HCT116 (cell line): ENCODE measurements at regions not wholly inside any gene's neighbourhood (a gene's known extent, or its start where the extent isn't known, plus 50 kb on each side); places are given as distances from the start of the nearest gene placed in this dataset.

Experiments
- ATAC-seq: fragments of 200-7000 bp; cut with Tn5 transposase; 2 replicates; pipeline ENCODE4 v1.9.1; 2020; ENCODE audit warnings: mild to moderate bottlenecking, moderate library complexity
- BruUV-seq: library from RNA; stranded (reverse); fragments of 400-500 nt; replicated peaks from 2 replicates; lab custom pipeline; 2021; lab: Mats Ljungman, UMichigan
- CTCF ChIA-PET: fragments of 300-600 bp; sonication (Branson Sonifier 250); formaldehyde crosslinking; loops from one replicate; lab custom pipeline; 2021; ENCODE audit warnings: antibody characterized with exemption; lab: Charles Lee
- POLR2A ChIA-PET: fragments of 300-600, 350-600 bp; sonication (Branson Sonifier 250); formaldehyde crosslinking; loops from one replicate; lab custom pipeline; 2021; ENCODE audit warnings: antibody characterized with exemption; lab: Charles Lee
- RAD21 ChIA-PET, 2 experiments: fragments of 300-600 bp; sonication (Branson Sonifier 250); formaldehyde crosslinking; loops; one replicate each; lab custom pipeline; 2023; ENCODE audit warnings: low total read pairs in 2 of 2; ENCODE audit not compliant: uncharacterized antibody in 2 of 2, unreplicated experiment in 2 of 2, low non-redundant PET in 1 of 2; lab: Charles Lee
- DNase-seq: peaks from one replicate; pipeline ENCODE4 v3.0.0-alpha.2; 2010; ENCODE audit warnings: low read depth, low spot score
- H2AFZ ChIP-seq: fragments of 200-600 bp; shearing (Covaris generic), sonication (generic); 2 replicates; pipeline ENCODE4 v1.6.1; 2017; ENCODE audit warnings: low read depth, mixed run types, mixed read lengths, antibody characterized with exemption, low read length; ENCODE audit not compliant: poor library complexity, severe bottlenecking
- H3K27ac ChIP-seq: 2 replicates; pipeline ENCODE4 v1.5.1; 2012; ENCODE audit warnings: low read depth, low read length
- H3K27me3 ChIP-seq: fragments of 200-600 bp; sonication (generic); 2 replicates; pipeline ENCODE4 v1.6.1; 2016; ENCODE audit warnings: mixed run types, low read length, mixed read lengths; ENCODE audit not compliant: insufficient read depth
- H3K36me3 ChIP-seq, 2 experiments: fragments of 200-500 bp in 1 of 2; fragments of 200-600 bp in 1 of 2; sonication (Bioruptor generic) in 1 of 2; sonication (generic) in 1 of 2; 2 replicates each; pipeline versions ENCODE4 v1.5.1 to v1.6.1; 2014 to 2016; ENCODE audit warnings: low read length in 2 of 2, inconsistent platforms in 1 of 2, mixed read lengths in 1 of 2, mixed run types in 1 of 2; ENCODE audit not compliant: insufficient read depth in 2 of 2, control insufficient read depth in 1 of 2
- H3K4me1 ChIP-seq, 2 experiments: fragments of 200-600 bp in 1 of 2; sonication (generic) in 1 of 2; 2 replicates each; pipeline versions ENCODE4 v1.5.1 to v1.6.1; 2012 to 2017; ENCODE audit warnings: low read length in 2 of 2, inconsistent platforms in 1 of 2, mild to moderate bottlenecking in 1 of 2, mixed read lengths in 1 of 2, mixed run types in 1 of 2, moderate library complexity in 1 of 2; ENCODE audit not compliant: insufficient read depth in 2 of 2, control insufficient read depth in 1 of 2
- H3K4me2 ChIP-seq: fragments of 200-600 bp; sonication (generic); 2 replicates; pipeline ENCODE4 v1.6.1; 2017; ENCODE audit warnings: mixed run types, low read length, mixed read lengths
- H3K4me3 ChIP-seq, 2 experiments: fragments of 200-600 bp in 1 of 2; sonication (generic) in 1 of 2; replicated peaks in 1 of 2; 2 replicates each; pipeline ENCODE4 v1.5.1; 2011 to 2016; ENCODE audit warnings: low read length in 2 of 2, control low read depth in 1 of 2, low read depth in 1 of 2, mild to moderate bottlenecking in 1 of 2, mixed read lengths in 1 of 2, mixed run types in 1 of 2
- H3K79me2 ChIP-seq: fragments of 200-600 bp; sonication (generic); 2 replicates; pipeline ENCODE4 v1.6.1; 2017; ENCODE audit warnings: mild to moderate bottlenecking, mixed run types, low read length, moderate library complexity, mixed read lengths; ENCODE audit not compliant: insufficient read depth
- H3K9ac ChIP-seq: fragments of 200-600 bp; sonication (generic); 2 replicates; pipeline ENCODE4 v1.6.1; 2016; ENCODE audit warnings: low read length, mixed read lengths
- H3K9me2 ChIP-seq: fragments of 200-600 bp; sonication (generic), shearing (Covaris generic); 2 replicates; pipeline ENCODE4 v1.6.1; 2017; ENCODE audit warnings: mixed run types, mild to moderate bottlenecking, moderate library complexity; ENCODE audit not compliant: insufficient read depth
- H3K9me3 ChIP-seq, 2 experiments: fragments of 200-500 bp in 1 of 2; fragments of 200-600 bp in 1 of 2; sonication (Bioruptor generic) in 1 of 2; sonication (generic) in 1 of 2; 2 replicates each; pipeline ENCODE4 v1.6.1; 2014 to 2017; ENCODE audit warnings: low read length in 2 of 2, mixed read lengths in 2 of 2, inconsistent platforms in 1 of 2, low read depth in 1 of 2, mild to moderate bottlenecking in 1 of 2, mixed run types in 1 of 2, moderate library complexity in 1 of 2; ENCODE audit not compliant: control insufficient read depth in 1 of 2, insufficient read depth in 1 of 2
- H4K20me1 ChIP-seq: fragments of 200-600 bp; sonication (generic), shearing (Covaris generic); 2 replicates; pipeline ENCODE4 v1.6.1; 2017; ENCODE audit warnings: mixed run types, mild to moderate bottlenecking, moderate library complexity; ENCODE audit not compliant: insufficient read depth
- ATF3 ChIP-seq: IDR thresholded peaks from 2 replicates; pipeline ENCODE4 v1.6.1; 2012
- CBX3 ChIP-seq: IDR thresholded peaks from 2 replicates; pipeline ENCODE4 v1.6.1; 2012; ENCODE audit warnings: low read depth
- EZH2 ChIP-seq: fragments of 200-600 bp; sonication (generic); IDR thresholded peaks from 2 replicates; pipeline ENCODE4 v1.6.1; 2017; ENCODE audit warnings: antibody characterized with exemption, mixed run types
- EZH2phosphoT487 ChIP-seq: fragments of 200-600 bp; IDR thresholded peaks from 2 replicates; pipeline ENCODE4 v1.6.1; 2018; ENCODE audit warnings: antibody characterized with exemption, borderline replicate concordance
- FOSL1 ChIP-seq: IDR thresholded peaks from 2 replicates; pipeline ENCODE4 v1.6.1; 2012; ENCODE audit warnings: low read depth
- JUND ChIP-seq: IDR thresholded peaks from 2 replicates; pipeline ENCODE4 v1.6.1; 2012
- MAX ChIP-seq: IDR thresholded peaks from 2 replicates; pipeline ENCODE4 v1.6.1; 2012
- POLR2AphosphoS5 ChIP-seq: IDR thresholded peaks from 2 replicates; pipeline ENCODE4 v1.6.1; 2011; ENCODE audit warnings: mild to moderate bottlenecking, low read depth, low read length, moderate library complexity
- RAD21 ChIP-seq: IDR thresholded peaks from 2 replicates; pipeline ENCODE4 v1.6.1; 2012; ENCODE audit warnings: low read depth, mild to moderate bottlenecking
- REST ChIP-seq: IDR thresholded peaks from 2 replicates; pipeline ENCODE4 v1.6.1; 2012; ENCODE audit warnings: low read depth
- ZBTB33 ChIP-seq: IDR thresholded peaks from 2 replicates; pipeline ENCODE4 v1.6.1; 2011; ENCODE audit warnings: mild to moderate bottlenecking, low read length, moderate library complexity; ENCODE audit not compliant: insufficient replicate concordance; ENCODE audit errors: extremely low read depth
- ZFX ChIP-seq: fragments of 450-650 bp; IDR thresholded peaks from 2 replicates; pipeline ENCODE4 v1.6.1; 2017
- intact Hi-C: fragments of 100-400 bp; cut with micrococcal nuclease; formaldehyde crosslinking; loops from 2 replicates; pipeline ENCODE4 v1.10.0; 2022

DNA sequence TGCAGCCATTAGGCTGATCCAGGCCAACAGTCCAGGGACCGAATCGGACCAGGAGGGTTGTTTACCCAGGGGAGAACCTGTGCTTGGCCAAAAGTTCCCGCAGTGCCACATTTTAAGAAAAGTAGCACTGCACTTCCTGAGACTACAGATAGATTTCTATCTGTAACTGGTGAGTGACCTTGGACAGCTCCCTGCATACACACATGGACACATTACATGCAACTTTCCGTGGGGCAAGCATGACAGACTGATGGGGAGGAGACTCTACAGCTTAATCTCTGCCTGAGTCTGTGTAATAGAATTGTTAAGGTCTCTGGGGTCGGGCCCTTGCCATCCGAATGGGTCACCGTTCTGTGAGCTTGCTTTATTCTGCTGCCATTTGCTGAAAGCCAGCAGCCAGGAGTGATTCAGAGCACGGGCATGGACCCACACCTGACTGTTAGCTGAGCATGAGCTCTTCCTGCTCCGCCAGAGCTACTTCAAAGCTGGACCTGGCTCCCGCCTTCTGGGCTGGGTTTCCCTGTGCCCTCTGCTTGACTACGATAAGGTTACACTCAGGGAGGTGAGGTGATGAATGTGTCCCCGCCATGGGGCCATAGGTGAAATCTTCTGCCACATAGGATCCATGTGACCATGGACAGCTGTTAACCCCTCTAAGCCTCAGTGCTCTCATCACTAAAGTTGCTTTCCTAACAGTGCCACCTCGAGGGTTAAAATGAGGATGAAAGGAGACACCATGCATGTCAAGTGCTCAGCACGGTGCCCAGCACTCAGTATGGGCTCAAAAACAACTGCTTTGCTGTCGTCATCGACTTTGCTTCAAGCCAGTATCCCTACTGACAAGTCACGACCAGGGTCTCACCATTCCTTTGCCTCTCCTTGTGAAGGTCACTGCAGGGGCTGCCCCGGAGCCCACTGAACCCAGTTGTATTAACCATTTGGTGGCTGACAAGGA, 200.0 kb downstream of the MELK start:
- no peak overlapping the region for H3K9ac ChIP-seq
- no peaks in the 10 kb centered on the region for H3K36me3 ChIP-seq
- no TSS peak for BruUV-seq
- TF ChIP-seq REST (peak; percentile 69), RAD21 (no peak)
- DNase-seq (no peak), ATAC-seq (0 out of 2 replicates have a peak, but pooled peaks have one; percentile 34)
- no peak overlapping the region for H2AFZ ChIP-seq
- intact Hi-C loops, result no loop called here
- RAD21 ChIA-PET, result no interaction called here
- CTCF ChIA-PET, result no interaction called here
- H3K9me2 ChIP-seq, result no peaks in the 10 kb centered on the region
- H3K4me1 ChIP-seq, result peaks cover 0 to 5% of the 10 kb centered on the region in 2 experiments; a peak in 2 of 4 replicates
- no peaks in the 10 kb centered on the region for H4K20me1 ChIP-seq
- no peaks in the 10 kb centered on the region for H3K9me3 ChIP-seq
- POLR2A ChIA-PET, result interaction anchor here (0.6 kb wide), 2 partner anchors 8 to 159 kb away, joined by 3 to 4 read pairs; no protein-coding TSS in a partner anchor
- peaks cover 57% of the 10 kb centered on the region for H3K27me3 ChIP-seq
- no peak overlapping the region for H3K4me3 ChIP-seq
- no peaks in the 10 kb centered on the region for H3K79me2 ChIP-seq
- H3K27ac ChIP-seq, result no peak overlapping the region
- H3K4me2 ChIP-seq, result no peak overlapping the region

- no peaks in the 10 kb centered on the region for H3K9me2 ChIP-seq
- no peak overlapping the region for H3K4me2 ChIP-seq
- CTCF ChIA-PET, result no interaction called here
- no peaks in the 10 kb centered on the region for H3K79me2 ChIP-seq
- no peaks in the 10 kb centered on the region for H3K9me3 ChIP-seq
- H3K27ac ChIP-seq, result no peak overlapping the region
- ATAC-seq, result no peak
- no peak overlapping the region for H3K9ac ChIP-seq
- RAD21 ChIA-PET, result no interaction called here
- H2AFZ ChIP-seq, result no peak overlapping the region
- no peaks in the 10 kb centered on the region for H3K36me3 ChIP-seq
- peaks cover 7 to 14% of the 10 kb centered on the region in 2 experiments; a peak in 3 of 4 replicates for H3K4me1 ChIP-seq
- intact Hi-C loops, result no loop called here
- H3K4me3 ChIP-seq, result no peak overlapping the region
- no peaks in the 10 kb centered on the region for H4K20me1 ChIP-seq
- BruUV-seq, result no TSS peak
- H3K27me3 ChIP-seq, result no peaks in the 10 kb centered on the region
- no peak for DNase-seq
- POLR2A ChIA-PET, result no interaction called here
- TF ChIP-seq EZH2phosphoT487 (no peak), CBX3 (no peak), JUND (no peak), EZH2 (no peak), ZBTB33 (no peak), ATF3 (no peak), FOSL1 (no peak), POLR2AphosphoS5 (no peak), ZFX (no peak), MAX (no peak)
Observed at GRCh38 chr9:36778682-36779081, 206.0 kb downstream of the MELK start.
